HG02981 (cell line): ENCODE measurements at regions not wholly inside any gene's neighbourhood (a gene's known extent, or its start where the extent isn't known, plus 50 kb on each side); places are given as distances from the start of the nearest gene placed in this dataset.

Experiments used
- ATAC-seq: cut with Tn5 transposase; IDR thresholded peaks from one replicate; pipeline ENCODE4 v1.9.1; 2021; ENCODE audit warnings: mild to moderate bottlenecking, moderate library complexity; ENCODE audit not compliant: unreplicated experiment

- no peak for ATAC-seq
These were observed 231.9 kb upstream of the TNRC6C start for GRCh38 chr17:77726549-77727006.

DNA sequence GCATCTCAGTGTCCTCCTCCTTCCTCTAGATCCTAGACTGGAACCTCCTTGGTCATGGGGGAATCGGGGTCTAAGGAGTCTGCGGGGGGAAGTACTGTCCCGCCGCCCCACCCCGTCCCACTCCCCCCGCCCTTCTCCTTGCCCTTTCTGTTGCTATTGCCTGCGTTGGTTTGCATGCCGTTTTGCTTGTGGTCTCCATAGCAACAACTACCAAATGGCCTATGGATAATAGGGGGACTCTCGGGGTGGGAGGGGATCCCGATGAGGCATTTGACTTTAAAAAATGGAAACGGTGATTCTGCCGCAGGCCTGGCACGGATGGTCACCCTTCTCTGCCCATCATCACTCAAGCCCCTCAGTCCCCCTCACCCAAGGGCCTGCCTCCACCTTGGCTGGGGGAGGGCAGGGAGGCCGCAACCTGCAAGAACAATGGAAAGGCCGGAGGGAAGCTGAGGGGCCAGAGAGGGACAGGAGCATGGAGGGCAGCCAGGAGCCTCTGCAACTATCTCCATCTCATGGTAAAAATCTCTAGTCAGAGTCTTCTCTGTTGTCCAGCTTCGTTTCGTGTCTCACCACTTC, 231.4 kb upstream of the TNRC6C start:
- no peak for ATAC-seq

- ATAC-seq: no peak
These were observed 230.1 kb upstream of the TNRC6C start for GRCh38 chr17:77728474-77728795.

DNA sequence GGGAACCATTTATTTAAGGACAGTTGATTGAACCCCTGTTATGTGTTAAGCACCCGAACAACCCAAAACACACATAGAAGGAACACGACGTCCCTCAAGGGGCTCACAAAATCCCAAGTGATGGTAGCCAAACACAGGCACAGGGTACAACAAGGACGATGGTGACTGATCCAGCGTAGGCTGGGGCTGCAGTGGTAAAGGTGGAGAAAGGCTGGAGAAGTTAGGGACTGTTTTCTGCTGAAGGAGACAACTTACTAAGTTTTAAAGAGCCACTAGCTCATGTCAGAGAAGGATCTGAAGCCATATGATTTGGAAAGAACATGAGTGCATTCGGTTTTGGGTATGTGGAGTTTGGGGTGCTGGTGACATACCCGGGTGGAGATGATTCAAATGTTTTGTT, 229.6 kb upstream of the TNRC6C start:
- no peak for ATAC-seq

GRCh38 chr17:77729587-77729986, 228.9 kb upstream of the TNRC6C start:
- no peak for ATAC-seq

DNA sequence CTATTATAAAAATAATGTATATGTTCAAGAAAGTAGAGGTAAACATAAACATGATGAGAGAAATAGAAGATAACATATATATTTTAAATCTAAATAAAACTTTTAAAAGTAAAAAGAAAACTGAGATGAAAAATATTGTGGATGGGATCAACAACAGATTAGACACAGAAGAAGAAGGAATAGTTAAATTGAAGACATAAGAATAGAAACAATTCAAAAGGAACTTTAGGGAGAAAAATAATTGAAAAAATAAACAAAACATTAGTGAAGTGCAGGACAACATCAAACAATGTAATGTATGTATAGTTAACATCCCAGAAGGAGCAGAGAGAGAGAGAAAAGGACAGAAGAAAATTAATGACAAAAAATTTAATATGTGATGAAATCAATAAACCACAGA, 228.1 kb upstream of the TNRC6C start:
- no peak for ATAC-seq

- no peak for ATAC-seq
These were observed 224.8 kb upstream of the TNRC6C start for GRCh38 chr17:77733576-77734296.

DNA sequence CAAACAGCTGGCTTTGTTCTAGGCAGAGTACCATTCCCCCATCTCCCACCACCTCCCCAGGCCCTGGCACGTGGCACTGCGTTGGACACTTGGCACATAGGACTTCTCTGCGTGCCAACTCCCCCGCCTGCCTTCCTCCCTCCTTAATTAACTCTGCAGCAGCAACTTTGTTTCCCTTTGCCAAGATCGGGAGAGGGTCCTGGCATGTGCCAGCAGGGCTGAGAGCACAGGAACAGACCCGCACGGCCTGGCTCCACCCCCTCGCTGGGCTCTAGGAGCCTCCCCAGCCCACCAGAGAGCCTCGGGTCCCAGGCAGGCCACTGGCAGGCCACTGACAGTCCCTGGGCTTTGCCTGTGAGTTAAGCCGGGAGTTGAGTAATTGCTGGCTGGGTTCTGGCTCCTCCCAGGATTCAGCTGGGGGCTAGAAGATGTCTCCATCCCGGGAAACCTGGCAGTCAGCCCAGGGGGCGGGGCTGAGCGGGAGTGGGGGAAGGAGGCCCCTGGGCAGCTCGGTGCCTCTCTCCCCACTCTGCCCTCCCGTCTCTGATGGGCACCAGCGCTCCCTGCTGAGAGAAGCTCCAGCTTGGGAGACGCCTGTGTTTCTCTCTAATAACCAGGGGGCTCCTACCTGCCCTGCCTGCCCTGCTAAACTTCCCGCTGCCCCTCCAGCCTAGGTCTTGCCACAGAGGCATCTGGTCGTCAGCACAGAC, 224.0 kb upstream of the TNRC6C start:
- ATAC-seq: no peak

- no peak for ATAC-seq
These were observed 223.4 kb upstream of the TNRC6C start for GRCh38 chr17:77735081-77735565.

GRCh38 chr17:77735566-77736198, 222.8 kb upstream of the TNRC6C start:
- ATAC-seq: no peak

GRCh38 chr17:77736199-77736585, 222.3 kb upstream of the TNRC6C start:
- ATAC-seq: no peak

- no peak for ATAC-seq
These were observed 221.8 kb upstream of the TNRC6C start for GRCh38 chr17:77736721-77737120.

DNA sequence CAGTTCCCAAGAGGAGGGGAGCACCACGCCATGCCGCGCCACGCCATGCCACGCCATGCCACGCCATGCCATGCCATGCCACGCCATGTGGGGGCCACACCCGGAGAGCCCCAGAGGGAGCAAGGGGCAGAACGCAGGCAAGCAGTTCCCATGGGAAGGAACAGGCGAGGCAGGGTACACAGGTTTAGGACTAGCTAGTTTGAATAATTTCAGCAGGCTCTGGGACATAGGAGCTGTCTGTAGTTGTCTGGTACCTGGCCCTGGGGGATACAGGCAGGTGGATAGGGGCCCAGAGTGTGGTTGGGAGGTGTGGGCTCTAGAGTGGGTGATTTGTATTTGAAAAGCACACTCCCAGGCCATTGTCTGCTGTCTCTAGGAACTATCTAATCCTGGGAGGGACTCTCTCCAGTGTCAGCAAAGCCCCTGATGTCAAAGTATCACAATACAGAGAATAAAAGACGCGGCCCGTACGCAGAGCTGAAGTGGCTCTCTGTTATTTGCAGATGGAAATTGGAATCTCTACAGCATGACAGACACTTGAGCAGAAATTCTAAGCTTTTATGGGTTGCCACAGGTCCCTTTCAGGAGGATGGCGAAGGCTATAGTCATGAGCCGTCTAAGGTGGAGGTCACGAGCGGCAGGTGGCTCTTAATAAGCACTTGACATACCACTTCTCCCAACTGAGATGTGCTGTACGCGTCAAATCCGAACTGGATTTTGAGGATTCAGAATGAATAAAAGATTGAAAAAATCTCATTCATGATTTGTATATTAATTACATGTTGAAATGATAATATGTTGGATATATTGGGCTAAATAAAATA, 220.8 kb upstream of the TNRC6C start:
- no peak for ATAC-seq

DNA sequence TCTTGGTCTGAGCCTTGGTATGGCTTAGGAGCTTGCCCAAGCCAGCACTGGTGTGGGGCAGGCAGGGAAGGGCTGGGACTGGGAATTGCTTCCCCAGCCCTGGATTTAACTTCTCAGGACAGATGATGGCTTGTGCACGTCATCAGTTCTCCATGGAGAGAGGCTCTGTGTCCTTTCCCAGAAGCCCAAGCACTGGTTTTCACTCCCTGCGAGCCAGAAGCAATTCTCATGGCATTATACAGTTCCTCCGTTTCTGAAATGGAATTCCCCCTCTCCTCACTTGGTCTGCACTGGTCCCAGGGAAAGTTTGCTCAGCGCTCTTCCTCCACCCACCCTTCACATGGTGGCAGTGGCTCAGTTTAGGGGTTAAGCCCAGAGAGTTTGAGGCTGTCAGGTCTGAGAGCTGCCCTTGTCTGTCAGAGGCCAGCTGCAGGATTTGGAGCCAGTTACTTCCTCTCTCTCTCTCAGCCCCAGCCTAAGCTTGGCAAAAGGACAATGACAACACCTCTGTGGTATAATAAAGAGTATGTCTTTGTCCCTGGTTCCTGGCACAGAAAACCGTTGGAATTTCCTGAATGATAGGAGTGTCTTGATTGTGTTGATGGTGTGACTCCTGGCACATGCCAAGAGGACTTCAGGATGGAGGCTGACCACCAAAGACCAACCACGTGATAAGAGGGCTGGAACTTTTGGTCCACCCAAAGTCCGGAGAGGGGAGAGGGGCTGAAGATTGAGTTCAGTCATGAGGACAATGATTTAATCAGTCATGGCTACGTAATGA, 219.6 kb upstream of the TNRC6C start:
- ATAC-seq: no peak

DNA sequence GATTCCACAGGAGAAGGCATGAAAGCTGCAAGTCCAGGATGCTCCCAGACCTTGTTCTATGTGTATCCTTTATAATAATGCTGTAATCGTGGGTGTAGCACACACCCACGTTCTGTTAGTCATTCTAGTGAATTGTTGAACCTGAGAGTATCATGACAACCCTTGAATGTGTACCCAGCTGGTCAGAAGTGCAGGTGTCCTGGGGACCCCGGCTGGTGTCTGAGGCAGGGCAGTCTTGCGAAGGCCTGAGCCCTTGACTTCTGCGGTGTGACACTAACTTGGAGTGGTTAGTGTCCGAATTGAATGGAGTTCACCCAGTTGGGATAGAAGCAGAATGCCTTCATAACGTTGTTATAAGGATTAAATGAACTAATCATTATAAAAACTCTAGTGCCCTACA, 218.0 kb upstream of the TNRC6C start:
- no peak for ATAC-seq

- ATAC-seq: no peak
These were observed 217.4 kb upstream of the TNRC6C start for GRCh38 chr17:77741109-77741508.

DNA sequence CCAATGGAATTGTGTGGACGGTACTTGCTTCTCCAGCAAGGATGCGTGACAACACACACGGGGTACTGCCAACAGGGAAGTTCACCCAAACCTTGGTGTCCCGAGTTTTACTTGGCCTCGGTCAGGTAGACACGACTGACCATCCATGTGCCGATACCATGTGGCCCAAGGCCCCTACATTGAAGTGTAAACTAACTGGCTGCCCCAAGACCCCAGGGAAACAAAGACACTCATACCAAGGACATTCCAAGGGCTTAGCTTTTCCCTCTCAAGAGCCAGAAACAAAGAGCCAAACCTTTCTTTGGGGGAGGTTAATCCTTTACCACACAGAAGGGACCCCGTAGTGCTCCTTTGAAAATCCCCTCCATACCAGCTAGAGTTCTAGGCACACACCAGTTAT, 215.9 kb upstream of the TNRC6C start:
- no peak for ATAC-seq

GRCh38 chr17:77744066-77744988, 214.2 kb upstream of the TNRC6C start:
- ATAC-seq: no peak

DNA sequence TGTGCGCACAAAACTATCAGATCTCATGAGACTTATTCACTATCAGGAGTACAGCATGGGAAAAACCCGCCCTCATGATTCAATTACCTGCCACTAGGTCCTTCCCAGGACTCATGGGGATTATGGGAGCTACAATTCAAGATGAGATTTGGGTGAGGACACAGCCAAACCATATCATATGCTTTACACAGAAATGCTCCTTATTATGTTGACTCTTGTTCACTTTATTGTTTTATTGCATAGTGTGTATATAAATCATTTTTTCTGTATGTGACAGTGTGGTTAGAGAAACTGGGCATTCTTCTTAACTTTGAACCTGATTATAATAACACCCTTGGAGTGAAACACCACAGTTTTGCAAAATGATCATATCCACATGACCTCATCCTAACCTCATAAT, 212.8 kb upstream of the TNRC6C start:
- ATAC-seq: no peak
